Loucy (cell line): ENCODE measurements at regions not wholly inside any gene's neighbourhood (a gene's known extent, or its start where the extent isn't known, plus 50 kb on each side); places are given as distances from the start of the nearest gene placed in this dataset.

Experiments
- H2AFZ ChIP-seq: fragments of 200-600 bp; sonication (generic); 2 replicates; pipeline ENCODE4 v1.6.0; 2016; ENCODE audit warnings: antibody characterized with exemption, mild to moderate bottlenecking, low read length, moderate library complexity
- H3F3A ChIP-seq: fragments of 200-600 bp; 2 replicates; pipeline ENCODE4 v1.6.0; 2016; ENCODE audit warnings: antibody characterized with exemption, low read depth, mild to moderate bottlenecking
- H3K27me3 ChIP-seq: fragments of 200-600 bp; sonication (generic); 2 replicates; pipeline ENCODE4 v1.6.1; 2014; ENCODE audit warnings: low read length, mild to moderate bottlenecking; ENCODE audit not compliant: insufficient read depth, poor library complexity, severe bottlenecking
- H3K36me3 ChIP-seq: fragments of 200-600 bp; sonication (generic); 2 replicates; pipeline ENCODE4 v1.6.1; 2016; ENCODE audit warnings: low read length; ENCODE audit not compliant: insufficient read depth
- H3K4me1 ChIP-seq: fragments of 200-600 bp; sonication (generic); 2 replicates; pipeline ENCODE4 v1.5.1; 2014; ENCODE audit warnings: low read length, mild to moderate bottlenecking; ENCODE audit not compliant: insufficient read depth, poor library complexity, severe bottlenecking
- H3K4me2 ChIP-seq: fragments of 200-600 bp; sonication (generic); 2 replicates; pipeline ENCODE4 v1.6.0; 2014; ENCODE audit warnings: antibody characterized with exemption, low read length, low read depth, mild to moderate bottlenecking; ENCODE audit not compliant: poor library complexity, severe bottlenecking
- H3K4me3 ChIP-seq: fragments of 200-600 bp; sonication (generic); 2 replicates; pipeline ENCODE4 v1.5.1; 2014; ENCODE audit warnings: low read length, mild to moderate bottlenecking, mixed read lengths; ENCODE audit not compliant: poor library complexity, severe bottlenecking
- H3K79me2 ChIP-seq: fragments of 200-600 bp; sonication (generic); 2 replicates; pipeline ENCODE4 v1.6.1; 2014; ENCODE audit warnings: low read length; ENCODE audit not compliant: insufficient read depth
- H3K9ac ChIP-seq: fragments of 200-600 bp; sonication (generic); 2 replicates; pipeline ENCODE4 v1.6.0; 2014; ENCODE audit warnings: mild to moderate bottlenecking, low read depth, low read length, moderate library complexity; ENCODE audit not compliant: poor library complexity, severe bottlenecking
- H3K9me2 ChIP-seq: fragments of 200-600 bp; sonication (generic); replicated peaks from 2 replicates; pipeline ENCODE4 v1.6.1; 2016; ENCODE audit warnings: low read depth, low read length, mixed read lengths
- H3K9me3 ChIP-seq: fragments of 200-600 bp; sonication (generic); 2 replicates; pipeline ENCODE4 v1.6.1; 2014; ENCODE audit warnings: mild to moderate bottlenecking, antibody characterized with exemption, low read length, low read depth; ENCODE audit not compliant: insufficient read depth
- H4K20me1 ChIP-seq: fragments of 200-600 bp; sonication (generic); 2 replicates; pipeline ENCODE4 v1.6.0; 2014; ENCODE audit warnings: antibody characterized with exemption, low read length, mild to moderate bottlenecking; ENCODE audit not compliant: insufficient read depth, poor library complexity, severe bottlenecking
- EZH2phosphoT487 ChIP-seq: fragments of 200-600 bp; IDR thresholded peaks from 2 replicates; pipeline ENCODE4 v1.6.1; 2018; ENCODE audit warnings: antibody characterized with exemption, mild to moderate bottlenecking, moderate library complexity, borderline replicate concordance
- TF ChIP-seq, protein P1 (sequence below): fragments of 200-600 bp; sonication (generic); conservative IDR thresholded peaks from 2 replicates; pipeline ENCODE4 v1.5.1; 2014; ENCODE audit warnings: mild to moderate bottlenecking, antibody characterized with exemption, low read length

DNA sequence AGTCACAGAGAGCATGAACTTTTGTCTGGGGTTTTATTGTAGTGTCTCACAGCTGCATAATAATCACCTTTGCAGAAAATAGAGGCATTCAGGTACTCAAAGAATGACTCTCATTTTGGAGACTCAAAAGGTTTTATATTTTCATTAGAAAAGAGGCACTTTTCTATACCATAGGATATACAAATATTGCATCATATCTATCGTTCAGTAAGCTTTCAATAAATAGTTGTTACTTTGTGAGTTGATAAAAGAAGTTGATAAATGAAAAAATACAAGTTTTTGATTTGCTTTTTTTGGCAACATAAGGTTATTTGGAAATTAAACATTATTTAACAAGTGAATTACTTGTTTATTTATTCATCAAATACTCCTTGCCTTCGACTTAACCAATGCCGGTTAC is 279.9 kb downstream of the ARL4A start:
- Histone ChIP-seq H3K79me2 (no peaks in the 10 kb centered on the region), H3K4me2 (no peak overlapping the region), H3K9me2 (no peaks in the 10 kb centered on the region), H3K27me3 (no peaks in the 10 kb centered on the region), H3K9me3 (no peaks in the 10 kb centered on the region), H3K9ac (no peak overlapping the region), H2AFZ (no peak overlapping the region), H3K4me1 (no peaks in the 10 kb centered on the region), H4K20me1 (no peaks in the 10 kb centered on the region), H3K4me3 (no peak overlapping the region), H3F3A (no peaks in the 10 kb centered on the region), H3K36me3 (no peaks in the 10 kb centered on the region)
- no peak for TF ChIP-seq EZH2phosphoT487
- TF ChIP-seq, protein P1, sequence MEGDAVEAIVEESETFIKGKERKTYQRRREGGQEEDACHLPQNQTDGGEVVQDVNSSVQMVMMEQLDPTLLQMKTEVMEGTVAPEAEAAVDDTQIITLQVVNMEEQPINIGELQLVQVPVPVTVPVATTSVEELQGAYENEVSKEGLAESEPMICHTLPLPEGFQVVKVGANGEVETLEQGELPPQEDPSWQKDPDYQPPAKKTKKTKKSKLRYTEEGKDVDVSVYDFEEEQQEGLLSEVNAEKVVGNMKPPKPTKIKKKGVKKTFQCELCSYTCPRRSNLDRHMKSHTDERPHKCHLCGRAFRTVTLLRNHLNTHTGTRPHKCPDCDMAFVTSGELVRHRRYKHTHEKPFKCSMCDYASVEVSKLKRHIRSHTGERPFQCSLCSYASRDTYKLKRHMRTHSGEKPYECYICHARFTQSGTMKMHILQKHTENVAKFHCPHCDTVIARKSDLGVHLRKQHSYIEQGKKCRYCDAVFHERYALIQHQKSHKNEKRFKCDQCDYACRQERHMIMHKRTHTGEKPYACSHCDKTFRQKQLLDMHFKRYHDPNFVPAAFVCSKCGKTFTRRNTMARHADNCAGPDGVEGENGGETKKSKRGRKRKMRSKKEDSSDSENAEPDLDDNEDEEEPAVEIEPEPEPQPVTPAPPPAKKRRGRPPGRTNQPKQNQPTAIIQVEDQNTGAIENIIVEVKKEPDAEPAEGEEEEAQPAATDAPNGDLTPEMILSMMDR = no peak

DNA sequence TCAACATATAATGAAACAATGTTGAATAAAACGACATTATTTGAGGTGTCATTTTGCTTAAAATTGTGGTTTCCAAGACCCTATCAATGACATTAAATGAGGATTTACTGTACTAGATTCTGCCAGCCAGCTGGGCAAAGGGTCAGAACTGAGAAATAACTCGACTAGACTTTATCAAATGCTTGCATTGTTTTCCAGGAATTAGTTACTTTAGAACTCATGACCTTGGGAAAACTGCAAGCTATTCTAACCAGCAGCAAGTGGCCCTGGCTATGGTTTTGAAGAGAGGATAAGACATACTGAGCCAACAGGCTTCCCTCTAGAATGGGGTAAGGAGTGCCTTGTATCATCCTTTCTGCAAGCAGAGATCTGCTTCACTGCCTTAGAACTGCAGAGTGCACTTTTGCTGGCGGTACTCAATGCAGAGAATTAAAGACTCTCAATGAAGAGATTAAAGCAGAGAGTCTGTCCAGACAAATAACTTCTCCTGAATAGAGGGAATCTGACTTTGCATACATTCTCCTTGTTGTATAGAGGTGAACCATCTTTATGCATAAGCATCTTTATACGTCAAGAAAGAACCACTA is 281.5 kb downstream of the ARL4A start:
- H3K36me3 ChIP-seq = no peaks in the 10 kb centered on the region
- H3K27me3 ChIP-seq = no peaks in the 10 kb centered on the region
- no peaks in the 10 kb centered on the region for H3K9me2 ChIP-seq
- no peaks in the 10 kb centered on the region for H4K20me1 ChIP-seq
- H3K4me2 ChIP-seq = no peak overlapping the region
- H2AFZ ChIP-seq = no peak overlapping the region
- H3K4me1 ChIP-seq = no peaks in the 10 kb centered on the region
- no peak overlapping the region for H3K9ac ChIP-seq
- no peaks in the 10 kb centered on the region for H3K9me3 ChIP-seq
- H3K4me3 ChIP-seq = no peak overlapping the region
- TF ChIP-seq, protein P1 = no peak
- no peak for TF ChIP-seq EZH2phosphoT487
- H3K79me2 ChIP-seq = no peaks in the 10 kb centered on the region
- no peaks in the 10 kb centered on the region for H3F3A ChIP-seq

GRCh38 chr7:12970626-12971025 is 283.2 kb downstream of the ARL4A start:
- Histone ChIP-seq H3K9me2 (no peaks in the 10 kb centered on the region), H3K79me2 (no peaks in the 10 kb centered on the region), H3K9ac (no peak overlapping the region), H3K4me3 (no peak overlapping the region), H2AFZ (no peak overlapping the region), H4K20me1 (no peaks in the 10 kb centered on the region), H3K4me1 (no peaks in the 10 kb centered on the region), H3K27me3 (no peaks in the 10 kb centered on the region), H3K4me2 (no peak overlapping the region), H3K36me3 (no peaks in the 10 kb centered on the region), H3F3A (no peaks in the 10 kb centered on the region), H3K9me3 (no peaks in the 10 kb centered on the region)
- no peak for TF ChIP-seq EZH2phosphoT487
- TF ChIP-seq, protein P1 = no peak
